ENCODE measurements at regions not wholly inside any gene's neighbourhood (a gene's known extent, or its start where the extent isn't known, plus 50 kb on each side); places are given as distances from the start of the nearest gene placed in this dataset.

GRCh38 chr20:16128538-16129106 lies 444.6 kb downstream of the KIF16B start:
- Histone ChIP-seq H4K20me1 (ENCODE audit: control insufficient read depth, insufficient read depth) (no peaks in the 10 kb centered on the region), H3K4me3 (no peak overlapping the region), H3K27me3 (replicated peaks in 1 of 2; ENCODE audit: control insufficient read depth in 2 of 2, insufficient read depth in 2 of 2, low read length in 1 of 2) (no peaks in the 10 kb centered on the region), H3K36me3 (ENCODE audit: control insufficient read depth in 2 of 2, insufficient read depth in 2 of 2, low read length in 1 of 2) (no peaks in the 10 kb centered on the region), H2AFZ (ENCODE audit: control insufficient read depth, low read depth, low read length) (no peak overlapping the region), H3K9ac (ENCODE audit: control insufficient read depth, insufficient read depth, low read length) (no peak overlapping the region), H3K79me2 (ENCODE audit: control insufficient read depth, insufficient read depth, low read length) (no peaks in the 10 kb centered on the region), H3K4me2 (ENCODE audit: control insufficient read depth, insufficient read depth) (no peak overlapping the region), H3K4me1 (ENCODE audit: control insufficient read depth, insufficient read depth, low read length) (no peaks in the 10 kb centered on the region), H3K9me3 (replicated peaks; ENCODE audit: control insufficient read depth, insufficient read depth, low read length) (peaks cover 2% of the 10 kb centered on the region; the same call in 1 of the 3 replicates), H3K27ac (ENCODE audit: control insufficient read depth, insufficient read depth) (no peak overlapping the region)
- POLR2A ChIA-PET, result no interaction called here
- 8% methylated on average over 2 of the region's 2 CpGs for WGBS (ENCODE audit: insufficient coverage, insufficient replicate concordance, low lambda C conversion rate, missing lambda C conversion rate)
- BruUV-seq (replicated peaks), result no TSS peak
- in situ Hi-C loops (cut with MboI), result no loop called here
- RAD21 ChIA-PET (ENCODE audit: unreplicated experiment), result interaction anchor here (0.6 kb wide), 1 partner anchor 675 kb away, joined by 3 read pairs; no protein-coding TSS in a partner anchor
- CTCF ChIA-PET, result interaction anchor here (1.3 kb wide), 1 partner anchor 13 kb away, joined by 7 read pairs; no protein-coding TSS in a partner anchor
- ATAC-seq (no peak), DNase-seq (ENCODE audit: low read depth, low spot score) (no peak), FAIRE-seq (no peak)
- intact Hi-C loops (cut with micrococcal nuclease; ENCODE audit: unreplicated experiment), result no loop called here
- SMC1A ChIA-PET (ENCODE audit: uncharacterized antibody, unreplicated experiment), result interaction anchor here (1.3 kb wide), 1 partner anchor 18 kb away, joined by 3 read pairs; no protein-coding TSS in a partner anchor
- no peak for TF ChIP-seq STAT3 (IDR thresholded peaks at IDR 0.05; ENCODE audit: low read depth, low read length)
- no peak for TF ChIP-seq SUZ12 (IDR thresholded peaks at IDR 0.05; ENCODE audit: unreplicated experiment)
- no peak for TF ChIP-seq RELA (IDR thresholded peaks at IDR 0.05; ENCODE audit: borderline replicate concordance, partially characterized antibody)
- no peak for TF ChIP-seq EZH2 (IDR thresholded peaks at IDR 0.05; ENCODE audit: borderline replicate concordance, control insufficient read depth, low read depth, low read length)
- TF ChIP-seq LARP7 (IDR thresholded peaks at IDR 0.05), result no peak
- TF ChIP-seq IRF3 (IDR thresholded peaks at IDR 0.05), result no peak
- no peak for TF ChIP-seq SP1 (IDR thresholded peaks at IDR 0.05; ENCODE audit: low read depth, low read length)
- no peak for TF ChIP-seq ZNF622 (IDR thresholded peaks at IDR 0.05)
- no peak for TF ChIP-seq GABPA (IDR thresholded peaks at IDR 0.05; ENCODE audit: low read depth)
- no peak for TF ChIP-seq TCF7 (IDR thresholded peaks at IDR 0.05; ENCODE audit: borderline replicate concordance)
- no peak for TF ChIP-seq ATF7 (IDR thresholded peaks at IDR 0.05; ENCODE audit: low read depth)
- no peak for TF ChIP-seq ATF3 (IDR thresholded peaks at IDR 0.05; ENCODE audit: borderline replicate concordance, extremely low read depth, low read depth, low read length)
- TF ChIP-seq POLR2AphosphoS2 (IDR thresholded peaks at IDR 0.05; ENCODE audit: low read depth, low read length), result no peak
- TF ChIP-seq POLR2A (IDR thresholded peaks at IDR 0.05; ENCODE audit: low read depth, low read length), result no peak
- no peak for TF ChIP-seq RUNX3 (IDR thresholded peaks at IDR 0.05; ENCODE audit: low read length)
- TF ChIP-seq ZBTB4 (CRISPR knock-in tag; IDR thresholded peaks at IDR 0.05), result no peak
- TF ChIP-seq RBBP5 (conservative IDR thresholded peaks at IDR 0.05), result no peak
- no peak for TF ChIP-seq RCOR1 (conservative IDR thresholded peaks at IDR 0.05; ENCODE audit: low read depth, low read length)
- no peak for TF ChIP-seq IRF5 (IDR thresholded peaks at IDR 0.05; ENCODE audit: borderline replicate concordance)
